HEK293 (cell line): ENCODE measurements at regions not wholly inside any gene's neighbourhood (a gene's known extent, or its start where the extent isn't known, plus 50 kb on each side); places are given as distances from the start of the nearest gene placed in this dataset.

Experiments
- KLF1 ChIP-seq: fragments of 450-650 bp; formaldehyde crosslinking; IDR thresholded peaks from 2 replicates; pipeline ENCODE4 v1.5.1; 2016; ENCODE audit warnings: missing biosample characterization, missing genetic modification characterization
- ZNF423 ChIP-seq: fragments of 450-650 bp; formaldehyde crosslinking; IDR thresholded peaks from 2 replicates; pipeline ENCODE4 v1.5.1; 2016; ENCODE audit warnings: missing biosample characterization, missing genetic modification characterization

DNA sequence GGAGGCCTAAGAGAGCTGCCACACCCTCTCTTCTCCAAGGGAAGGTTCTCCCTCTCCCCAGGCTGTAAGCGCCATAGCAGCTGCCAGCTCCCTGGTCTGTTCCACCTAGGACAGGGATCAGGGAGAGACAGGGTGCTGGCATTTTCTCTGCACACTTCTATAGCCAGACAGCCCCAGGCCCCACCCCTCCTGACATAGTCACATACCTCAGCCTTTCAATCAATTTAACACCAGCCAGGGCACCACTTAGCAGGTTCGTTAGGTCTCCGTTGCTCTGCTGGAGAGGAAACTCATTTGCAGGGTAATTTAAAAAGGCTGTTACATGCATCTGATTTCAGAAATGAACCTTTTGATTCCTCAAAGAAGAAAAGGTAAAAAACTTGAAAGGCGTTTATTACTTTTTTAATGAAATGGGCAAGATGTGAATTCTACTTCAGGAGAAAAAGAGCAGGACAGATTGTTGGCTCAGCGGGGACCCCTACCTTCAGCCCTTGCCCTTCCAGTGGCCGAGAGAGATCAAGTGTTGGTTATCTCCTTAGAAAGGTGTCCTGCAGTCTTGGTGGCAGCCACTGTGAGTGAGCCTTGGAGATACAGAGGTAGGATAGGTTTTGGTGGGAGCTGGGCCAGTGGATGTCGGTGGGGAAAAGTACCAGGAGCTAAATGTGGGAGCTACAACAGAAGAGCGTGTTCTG, 180.5 kb upstream of the GALNT17 start:
- TF ChIP-seq ZNF423 (tag by site-specific recombination), result no peak
- TF ChIP-seq KLF1, result no peak
